OCI-LY1 (cell line): ENCODE measurements at regions not wholly inside any gene's neighbourhood (a gene's known extent, or its start where the extent isn't known, plus 50 kb on each side); places are given as distances from the start of the nearest gene placed in this dataset.
"Not testable (repeated sequence)": the region's sequence is repeated elsewhere in the genome, so short reads cannot be mapped to it uniquely, and the experiment has no call there.

ENCODE experiments used
- CTCF ChIP-seq: fragments of 200-600 bp; sonication (generic), shearing (Covaris generic); IDR thresholded peaks from 2 replicates; pipeline ENCODE4 v1.5.1; 2017; ENCODE audit warnings: mild to moderate bottlenecking, antibody characterized with exemption, low read length, moderate library complexity, mixed read lengths
- EZH2 ChIP-seq: fragments of 200-600 bp; sonication (generic), shearing (Covaris generic); IDR thresholded peaks from 2 replicates; pipeline ENCODE4 v1.8.0; 2017; ENCODE audit warnings: borderline replicate concordance, mixed run types, mild to moderate bottlenecking, antibody characterized with exemption, low read length, moderate library complexity, mixed read lengths

- TF ChIP-seq EZH2, CTCF: not testable (repeated sequence)
Measured at GRCh38 chr2:16720737-16721136, 55.1 kb upstream of the CYRIA start.
